Astrocyte of the spinal cord (primary cell): ENCODE measurements at regions not wholly inside any gene's neighbourhood (a gene's known extent, or its start where the extent isn't known, plus 50 kb on each side); places are given as distances from the start of the nearest gene placed in this dataset.

Experiments used
- DNase-seq: peaks from one replicate; pipeline ENCODE4 v3.0.0; 2011; ENCODE audit warnings: low read depth, low spot score
- H3K4me3 ChIP-seq: 2 replicates; pipeline ENCODE4 v1.5.1; 2011; ENCODE audit warnings: low read depth, mild to moderate bottlenecking, low read length, moderate library complexity
- in situ Hi-C: cut with HindIII; loops from 2 replicates; pipeline ENCODE4 v1.10.0; 2017; ENCODE audit warnings: low sequenced_read_pairs
- TF ChIP-seq, protein P1 (sequence below): IDR thresholded peaks from 2 replicates; pipeline ENCODE4 v1.5.1; 2012; ENCODE audit warnings: low read depth, mild to moderate bottlenecking, low read length, inconsistent platforms

GRCh38 chr18:6650127-6650507, 79.4 kb upstream of the ARHGAP28 start:
- TF ChIP-seq, protein P1, sequence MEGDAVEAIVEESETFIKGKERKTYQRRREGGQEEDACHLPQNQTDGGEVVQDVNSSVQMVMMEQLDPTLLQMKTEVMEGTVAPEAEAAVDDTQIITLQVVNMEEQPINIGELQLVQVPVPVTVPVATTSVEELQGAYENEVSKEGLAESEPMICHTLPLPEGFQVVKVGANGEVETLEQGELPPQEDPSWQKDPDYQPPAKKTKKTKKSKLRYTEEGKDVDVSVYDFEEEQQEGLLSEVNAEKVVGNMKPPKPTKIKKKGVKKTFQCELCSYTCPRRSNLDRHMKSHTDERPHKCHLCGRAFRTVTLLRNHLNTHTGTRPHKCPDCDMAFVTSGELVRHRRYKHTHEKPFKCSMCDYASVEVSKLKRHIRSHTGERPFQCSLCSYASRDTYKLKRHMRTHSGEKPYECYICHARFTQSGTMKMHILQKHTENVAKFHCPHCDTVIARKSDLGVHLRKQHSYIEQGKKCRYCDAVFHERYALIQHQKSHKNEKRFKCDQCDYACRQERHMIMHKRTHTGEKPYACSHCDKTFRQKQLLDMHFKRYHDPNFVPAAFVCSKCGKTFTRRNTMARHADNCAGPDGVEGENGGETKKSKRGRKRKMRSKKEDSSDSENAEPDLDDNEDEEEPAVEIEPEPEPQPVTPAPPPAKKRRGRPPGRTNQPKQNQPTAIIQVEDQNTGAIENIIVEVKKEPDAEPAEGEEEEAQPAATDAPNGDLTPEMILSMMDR: no peak
- no peak overlapping the region for H3K4me3 ChIP-seq
- DNase-seq: no peak
- in situ Hi-C loops: no loop called here

DNA sequence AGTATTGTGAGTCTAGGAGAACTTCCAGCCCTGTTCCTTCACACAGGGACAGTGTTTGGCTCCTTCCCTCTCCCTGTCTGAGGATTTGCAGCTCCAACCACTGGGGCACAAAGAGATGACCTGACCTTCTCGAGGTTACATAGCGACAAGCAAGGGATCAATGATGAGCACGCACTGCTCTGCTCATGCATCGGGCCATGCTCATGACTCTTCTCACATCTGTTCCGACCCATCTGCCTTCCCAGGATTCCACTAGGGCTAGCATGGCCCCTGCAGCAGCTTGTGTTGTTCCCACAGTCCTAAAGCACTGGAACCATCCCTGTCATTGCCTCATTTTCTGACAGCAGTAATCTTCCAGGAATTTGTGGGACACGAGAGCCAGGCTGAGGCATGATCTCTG, 78.8 kb upstream of the ARHGAP28 start:
- DNase-seq: no peak
- in situ Hi-C loops: no loop called here
- TF ChIP-seq, protein P1: no peak

GRCh38 chr18:6652098-6652497, 77.4 kb upstream of the ARHGAP28 start:
- DNase-seq: no peak
- TF ChIP-seq, protein P1: no peak
- H3K4me3 ChIP-seq: no peak overlapping the region
- in situ Hi-C loops: no loop called here

More for the DNA sequence above, 78.8 kb upstream of the ARHGAP28 start:
- no peak overlapping the region for H3K4me3 ChIP-seq

GRCh38 chr18:6653880-6654279, 75.6 kb upstream of the ARHGAP28 start:
- DNase-seq: no peak
- TF ChIP-seq, protein P1: no peak
- no peak overlapping the region for H3K4me3 ChIP-seq
- in situ Hi-C loops: no loop called here

- H3K4me3 ChIP-seq: no peak overlapping the region
- in situ Hi-C loops: no loop called here
- peak; percentile 8 for DNase-seq
- TF ChIP-seq, protein P1: no peak
Observed at GRCh38 chr18:6659963-6660725, 69.4 kb upstream of the ARHGAP28 start.

DNA sequence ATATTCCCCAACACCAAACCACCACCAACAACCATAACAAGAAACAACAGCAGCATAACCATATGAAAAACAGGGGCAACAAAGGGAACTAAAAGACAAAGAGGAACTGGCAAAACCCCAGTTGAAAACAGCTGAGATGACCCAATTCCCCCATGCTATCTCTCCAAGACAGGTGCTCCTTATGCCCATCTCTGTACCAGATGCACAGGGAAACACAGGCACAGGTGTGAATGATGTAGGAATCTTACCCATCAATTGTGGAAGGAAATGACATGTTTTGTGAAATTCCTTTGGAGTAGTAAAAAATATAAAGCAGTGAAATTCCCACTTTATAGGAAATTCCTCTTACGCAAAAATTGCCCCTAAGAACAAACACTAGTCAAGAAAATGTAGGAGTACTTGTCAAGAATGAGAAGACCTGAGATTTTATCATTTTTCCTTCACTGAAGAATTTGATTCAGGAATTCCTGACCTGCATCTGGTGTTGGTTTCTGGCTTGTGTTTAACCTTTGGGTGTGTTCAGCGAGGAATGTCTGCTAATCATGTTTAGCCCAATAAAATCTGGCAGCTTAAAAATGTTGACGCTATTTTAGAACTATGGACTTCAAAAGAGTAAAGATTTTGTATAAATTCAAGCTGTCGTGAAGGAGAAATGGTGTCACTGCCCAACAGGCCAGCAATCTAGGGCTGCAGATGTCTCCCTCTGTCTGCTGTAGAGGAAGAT, 67.7 kb upstream of the ARHGAP28 start:
- no peak overlapping the region for H3K4me3 ChIP-seq
- in situ Hi-C loops: no loop called here
- no peak for DNase-seq
- TF ChIP-seq, protein P1: no peak
